ENCODE measurements at regions not wholly inside any gene's neighbourhood (a gene's known extent, or its start where the extent isn't known, plus 50 kb on each side); places are given as distances from the start of the nearest gene placed in this dataset.

DNA sequence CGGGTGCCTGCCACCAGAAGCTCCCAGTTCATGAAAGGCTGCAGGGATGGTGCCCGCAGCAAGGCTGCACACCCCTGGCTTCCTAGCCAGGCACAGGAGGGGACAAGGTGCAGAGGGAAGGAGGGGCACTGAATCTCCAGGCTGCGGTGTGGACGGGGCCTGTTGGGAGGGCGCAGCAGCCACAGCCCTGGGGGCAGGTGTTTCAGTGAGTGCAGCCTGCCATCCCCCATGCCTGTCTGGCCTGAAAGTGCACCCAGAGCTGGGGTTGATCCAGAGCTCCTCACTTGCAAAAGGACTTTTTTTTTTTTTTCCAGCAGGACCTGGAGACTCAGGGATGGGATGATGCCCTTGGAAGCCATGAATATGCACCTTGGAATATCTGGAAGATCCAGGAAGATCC is 153.7 kb upstream of the C1orf174 start:
- Mint-ChIP-seq H3K4me3 (ENCODE audit: unreplicated experiment) (no peak overlapping the region), H3K9me3 (ENCODE audit: unreplicated experiment) (peaks cover 7% of the 10 kb centered on the region), H3K36me3 (ENCODE audit: low read depth, unreplicated experiment) (no peaks in the 10 kb centered on the region), H3K27me3 (ENCODE audit: low read depth, unreplicated experiment) (peaks cover 6% of the 10 kb centered on the region), H3K27ac (ENCODE audit: unreplicated experiment) (no peak overlapping the region), H3K4me1 (ENCODE audit: low read depth, unreplicated experiment) (no peaks in the 10 kb centered on the region)
- H3K27me3 ChIP-seq (ENCODE audit: insufficient read depth, low read length), result no peaks in the 10 kb centered on the region
- H3K9me3 ChIP-seq (ENCODE audit: insufficient read depth, low read depth, low read length), result peaks cover 6% of the 10 kb centered on the region
- H3K27ac ChIP-seq (ENCODE audit: low read depth, low read length), result no peak overlapping the region
- no peaks in the 10 kb centered on the region for H3K36me3 ChIP-seq (ENCODE audit: insufficient read depth, low read length)
- H3K4me3 ChIP-seq (ENCODE audit: insufficient read depth, low read depth, low read length), result no peak overlapping the region
- no peaks in the 10 kb centered on the region for H3K4me1 ChIP-seq (ENCODE audit: insufficient read depth, low read length)
- no peak overlapping the region for H3K4me2 ChIP-seq (ENCODE audit: low read length)
- TF ChIP-seq, protein P1, sequence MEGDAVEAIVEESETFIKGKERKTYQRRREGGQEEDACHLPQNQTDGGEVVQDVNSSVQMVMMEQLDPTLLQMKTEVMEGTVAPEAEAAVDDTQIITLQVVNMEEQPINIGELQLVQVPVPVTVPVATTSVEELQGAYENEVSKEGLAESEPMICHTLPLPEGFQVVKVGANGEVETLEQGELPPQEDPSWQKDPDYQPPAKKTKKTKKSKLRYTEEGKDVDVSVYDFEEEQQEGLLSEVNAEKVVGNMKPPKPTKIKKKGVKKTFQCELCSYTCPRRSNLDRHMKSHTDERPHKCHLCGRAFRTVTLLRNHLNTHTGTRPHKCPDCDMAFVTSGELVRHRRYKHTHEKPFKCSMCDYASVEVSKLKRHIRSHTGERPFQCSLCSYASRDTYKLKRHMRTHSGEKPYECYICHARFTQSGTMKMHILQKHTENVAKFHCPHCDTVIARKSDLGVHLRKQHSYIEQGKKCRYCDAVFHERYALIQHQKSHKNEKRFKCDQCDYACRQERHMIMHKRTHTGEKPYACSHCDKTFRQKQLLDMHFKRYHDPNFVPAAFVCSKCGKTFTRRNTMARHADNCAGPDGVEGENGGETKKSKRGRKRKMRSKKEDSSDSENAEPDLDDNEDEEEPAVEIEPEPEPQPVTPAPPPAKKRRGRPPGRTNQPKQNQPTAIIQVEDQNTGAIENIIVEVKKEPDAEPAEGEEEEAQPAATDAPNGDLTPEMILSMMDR (IDR thresholded peaks at IDR 0.05; ENCODE audit: insufficient read depth, low read depth, low read length), result no peak
- TF ChIP-seq EZH2 (IDR thresholded peaks at IDR 0.05; ENCODE audit: insufficient read depth, low read length), result no peak
- FAIRE-seq (no peak), DNase-seq (ENCODE audit: low read depth) (no peak)
- H2AFZ ChIP-seq (ENCODE audit: low read depth, low read length), result no peak overlapping the region
- H4K20me1 ChIP-seq (ENCODE audit: insufficient read depth, low read length), result no peaks in the 10 kb centered on the region
- H3K79me2 ChIP-seq (ENCODE audit: insufficient read depth, low read length), result no peaks in the 10 kb centered on the region
- no peak overlapping the region for H3K9ac ChIP-seq (ENCODE audit: low read length)

DNA sequence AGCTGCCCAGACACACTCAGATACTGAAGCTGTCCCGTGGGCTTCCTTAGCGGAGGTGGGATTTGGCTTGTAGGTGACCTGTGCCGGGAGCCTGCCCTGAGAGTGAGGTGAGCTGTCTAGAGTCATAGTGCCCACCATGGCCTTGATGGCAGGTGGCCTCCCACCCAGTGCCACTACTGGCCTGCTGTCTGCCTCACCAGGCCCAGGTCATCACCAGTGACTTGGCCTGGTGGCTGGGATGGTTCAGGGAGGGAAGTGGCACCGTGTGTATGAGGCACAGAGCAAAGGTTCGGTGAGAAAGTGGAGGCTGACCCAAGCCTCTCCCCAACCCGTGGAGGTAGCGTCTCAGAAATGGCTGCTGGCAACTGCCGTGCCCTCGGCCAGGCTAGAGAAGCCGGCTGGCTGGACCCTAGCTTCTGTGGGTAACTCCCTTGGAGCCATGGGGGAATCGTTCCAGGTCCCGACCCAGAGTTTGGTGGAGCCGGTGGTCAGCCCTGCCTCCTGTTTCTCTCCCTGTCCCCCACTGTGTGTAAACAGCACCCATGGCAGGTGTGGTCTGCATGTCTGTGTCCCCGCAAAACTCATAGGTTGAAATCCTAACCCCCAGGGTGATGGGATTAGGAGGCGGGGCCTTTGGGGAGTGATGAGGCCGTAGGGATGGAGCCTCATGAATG is 155.4 kb upstream of the C1orf174 start:
- Mint-ChIP-seq H3K4me3 (ENCODE audit: unreplicated experiment) (no peak overlapping the region), H3K27me3 (ENCODE audit: low read depth, unreplicated experiment) (peaks cover 6% of the 10 kb centered on the region), H3K9me3 (ENCODE audit: unreplicated experiment) (peaks cover 7% of the 10 kb centered on the region), H3K36me3 (ENCODE audit: low read depth, unreplicated experiment) (no peaks in the 10 kb centered on the region), H3K4me1 (ENCODE audit: low read depth, unreplicated experiment) (no peaks in the 10 kb centered on the region), H3K27ac (ENCODE audit: unreplicated experiment) (no peak overlapping the region)
- no peak overlapping the region for H3K27ac ChIP-seq (ENCODE audit: low read depth, low read length)
- no peaks in the 10 kb centered on the region for H3K36me3 ChIP-seq (ENCODE audit: insufficient read depth, low read length)
- H3K4me2 ChIP-seq (ENCODE audit: low read length), result no peak overlapping the region
- no peak overlapping the region for H2AFZ ChIP-seq (ENCODE audit: low read depth, low read length)
- H3K27me3 ChIP-seq (ENCODE audit: insufficient read depth, low read length), result no peaks in the 10 kb centered on the region
- FAIRE-seq (no peak), DNase-seq (ENCODE audit: low read depth) (no peak)
- H4K20me1 ChIP-seq (ENCODE audit: insufficient read depth, low read length), result no peaks in the 10 kb centered on the region
- no peak overlapping the region for H3K9ac ChIP-seq (ENCODE audit: low read length)
- peaks cover 6% of the 10 kb centered on the region for H3K9me3 ChIP-seq (ENCODE audit: insufficient read depth, low read depth, low read length)
- no peak for TF ChIP-seq EZH2 (IDR thresholded peaks at IDR 0.05; ENCODE audit: insufficient read depth, low read length)
- TF ChIP-seq, protein P1 (IDR thresholded peaks at IDR 0.05; ENCODE audit: insufficient read depth, low read depth, low read length), result no peak
- no peaks in the 10 kb centered on the region for H3K79me2 ChIP-seq (ENCODE audit: insufficient read depth, low read length)
- no peaks in the 10 kb centered on the region for H3K4me1 ChIP-seq (ENCODE audit: insufficient read depth, low read length)
- no peak overlapping the region for H3K4me3 ChIP-seq (ENCODE audit: insufficient read depth, low read depth, low read length)

DNA sequence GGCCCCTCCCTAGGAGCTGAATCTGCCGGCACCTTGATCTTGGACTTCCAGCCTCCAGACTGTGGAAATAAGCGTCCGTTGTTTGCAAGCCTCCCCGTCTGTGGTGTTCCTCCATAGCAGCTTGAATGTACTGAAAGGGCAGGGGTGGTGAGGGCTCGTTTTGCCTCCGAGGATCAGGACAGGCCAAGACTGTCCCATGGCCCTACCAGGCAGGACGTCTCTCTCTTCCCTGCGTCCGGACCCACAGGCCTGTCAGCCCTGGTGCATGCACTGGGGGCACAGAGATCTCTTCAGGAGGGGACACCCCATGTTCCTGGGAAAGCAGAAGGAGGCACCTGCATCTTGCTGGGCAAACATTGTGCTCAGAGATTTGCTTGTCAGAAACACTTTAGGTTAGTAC is 156.3 kb upstream of the C1orf174 start:
- TF ChIP-seq, protein P1 (IDR thresholded peaks at IDR 0.05; ENCODE audit: insufficient read depth, low read depth, low read length), result no peak
- TF ChIP-seq EZH2 (IDR thresholded peaks at IDR 0.05; ENCODE audit: insufficient read depth, low read length), result no peak
- Histone ChIP-seq H3K27ac (ENCODE audit: low read depth, low read length) (no peak overlapping the region), H3K4me2 (ENCODE audit: low read length) (no peak overlapping the region), H3K79me2 (ENCODE audit: insufficient read depth, low read length) (no peaks in the 10 kb centered on the region), H3K9me3 (ENCODE audit: insufficient read depth, low read depth, low read length) (peaks cover 6% of the 10 kb centered on the region), H3K9ac (ENCODE audit: low read length) (no peak overlapping the region), H3K4me3 (ENCODE audit: insufficient read depth, low read depth, low read length) (no peak overlapping the region), H3K27me3 (ENCODE audit: insufficient read depth, low read length) (no peaks in the 10 kb centered on the region), H3K4me1 (ENCODE audit: insufficient read depth, low read length) (no peaks in the 10 kb centered on the region), H2AFZ (ENCODE audit: low read depth, low read length) (no peak overlapping the region), H4K20me1 (ENCODE audit: insufficient read depth, low read length) (no peaks in the 10 kb centered on the region), H3K36me3 (ENCODE audit: insufficient read depth, low read length) (no peaks in the 10 kb centered on the region)
- Mint-ChIP-seq H3K9me3 (ENCODE audit: unreplicated experiment) (peaks cover 7% of the 10 kb centered on the region), H3K4me1 (ENCODE audit: low read depth, unreplicated experiment) (no peaks in the 10 kb centered on the region), H3K27ac (ENCODE audit: unreplicated experiment) (no peak overlapping the region), H3K27me3 (ENCODE audit: low read depth, unreplicated experiment) (peaks cover 6% of the 10 kb centered on the region), H3K36me3 (ENCODE audit: low read depth, unreplicated experiment) (no peaks in the 10 kb centered on the region), H3K4me3 (ENCODE audit: unreplicated experiment) (no peak overlapping the region)
- DNase-seq (ENCODE audit: low read depth), result no peak
- no peak for FAIRE-seq
